A673 (cell line): ENCODE measurements at regions not wholly inside any gene's neighbourhood (a gene's known extent, or its start where the extent isn't known, plus 50 kb on each side); places are given as distances from the start of the nearest gene placed in this dataset.

Experiments
- BruUV-seq: library from RNA; stranded (reverse); fragments of 400-500 nt; replicated peaks from 2 replicates; lab custom pipeline; 2021; lab: Mats Ljungman, UMichigan
- CTCF ChIA-PET: fragments of 300-600 bp; sonication (Branson Sonifier 250); formaldehyde crosslinking; loops from one replicate; lab custom pipeline; 2022; ENCODE audit warnings: antibody characterized with exemption; lab: Charles Lee
- POLR2A ChIA-PET: fragments of 300-600 bp; sonication (Branson Sonifier 250); formaldehyde crosslinking; loops from one replicate; lab custom pipeline; 2022; ENCODE audit warnings: antibody characterized with exemption; ENCODE audit not compliant: low non-redundant PET; lab: Charles Lee
- DNase-seq: peaks from one replicate; pipeline ENCODE4 v3.0.0-alpha.2; 2015; ENCODE audit warnings: low spot score
- H3K27ac ChIP-seq: fragments of 200-600 bp; sonication (generic); 2 replicates; pipeline ENCODE4 v1.5.1; 2016; ENCODE audit warnings: mixed run types, low read depth, mild to moderate bottlenecking, mixed read lengths, antibody characterized with exemption, low read length; ENCODE audit not compliant: poor library complexity, severe bottlenecking
- H3K27me3 ChIP-seq: fragments of 200-600 bp; sonication (generic); replicated peaks from 2 replicates; pipeline ENCODE4 v1.6.1; 2017; ENCODE audit warnings: mixed run types, low read depth, mild to moderate bottlenecking, mixed read lengths, antibody characterized with exemption, low read length; ENCODE audit not compliant: insufficient read depth, poor library complexity
- H3K36me3 ChIP-seq: fragments of 200-600 bp; sonication (generic); 2 replicates; pipeline ENCODE4 v1.6.1; 2016; ENCODE audit warnings: mixed run types, mild to moderate bottlenecking, mixed read lengths, antibody characterized with exemption, low read length; ENCODE audit not compliant: insufficient read depth, poor library complexity, severe bottlenecking
- H3K4me1 ChIP-seq: fragments of 200-600 bp; sonication (generic); 2 replicates; pipeline ENCODE4 v1.6.1; 2017; ENCODE audit warnings: mixed run types, mild to moderate bottlenecking, mixed read lengths, antibody characterized with exemption, low read length; ENCODE audit not compliant: insufficient read depth, poor library complexity, severe bottlenecking
- H3K4me3 ChIP-seq: fragments of 200-600 bp; sonication (generic); 2 replicates; pipeline ENCODE4 v1.5.1; 2016; ENCODE audit warnings: low read depth, mixed run types, mild to moderate bottlenecking, mixed read lengths, low read length; ENCODE audit not compliant: poor library complexity, severe bottlenecking
- H3K9me3 ChIP-seq: fragments of 200-600 bp; sonication (generic); 2 replicates; pipeline ENCODE4 v1.6.1; 2016; ENCODE audit warnings: mixed run types, low read depth, mild to moderate bottlenecking, mixed read lengths, antibody characterized with exemption, low read length; ENCODE audit not compliant: poor library complexity, severe bottlenecking
- CTCF ChIP-seq: fragments of 300-800, 200-600 bp; sonication (generic); conservative IDR thresholded peaks from 2 replicates; pipeline ENCODE4 v1.5.1; 2017; ENCODE audit warnings: low read depth, mild to moderate bottlenecking, antibody characterized with exemption, low read length, moderate library complexity, mixed read lengths
- EZH2 ChIP-seq: fragments of 200-600 bp; sonication (generic); IDR thresholded peaks from 2 replicates; pipeline ENCODE4 v1.6.1; 2017; ENCODE audit warnings: borderline replicate concordance, low read depth, mild to moderate bottlenecking, mixed read lengths, antibody characterized with exemption, low read length; ENCODE audit not compliant: poor library complexity, severe bottlenecking
- intact Hi-C: fragments of 100-400 bp; cut with micrococcal nuclease; formaldehyde crosslinking; loops from one replicate; pipeline ENCODE4 v1.10.0; 2022; ENCODE audit not compliant: unreplicated experiment

GRCh38 chr7:47149971-47150370, 431.9 kb downstream of the TNS3 start:
- intact Hi-C loops = no loop called here
- no TSS peak for BruUV-seq
- Histone ChIP-seq H3K36me3 (no peaks in the 10 kb centered on the region), H3K4me1 (no peaks in the 10 kb centered on the region), H3K9me3 (no peaks in the 10 kb centered on the region), H3K4me3 (no peak overlapping the region), H3K27ac (no peak overlapping the region), H3K27me3 (peaks cover 3% of the 10 kb centered on the region)
- TF ChIP-seq EZH2 = no peak
- no peak for TF ChIP-seq CTCF
- ChIA-PET CTCF (no interaction called here), POLR2A (no interaction called here)
- DNase-seq = no peak

DNA sequence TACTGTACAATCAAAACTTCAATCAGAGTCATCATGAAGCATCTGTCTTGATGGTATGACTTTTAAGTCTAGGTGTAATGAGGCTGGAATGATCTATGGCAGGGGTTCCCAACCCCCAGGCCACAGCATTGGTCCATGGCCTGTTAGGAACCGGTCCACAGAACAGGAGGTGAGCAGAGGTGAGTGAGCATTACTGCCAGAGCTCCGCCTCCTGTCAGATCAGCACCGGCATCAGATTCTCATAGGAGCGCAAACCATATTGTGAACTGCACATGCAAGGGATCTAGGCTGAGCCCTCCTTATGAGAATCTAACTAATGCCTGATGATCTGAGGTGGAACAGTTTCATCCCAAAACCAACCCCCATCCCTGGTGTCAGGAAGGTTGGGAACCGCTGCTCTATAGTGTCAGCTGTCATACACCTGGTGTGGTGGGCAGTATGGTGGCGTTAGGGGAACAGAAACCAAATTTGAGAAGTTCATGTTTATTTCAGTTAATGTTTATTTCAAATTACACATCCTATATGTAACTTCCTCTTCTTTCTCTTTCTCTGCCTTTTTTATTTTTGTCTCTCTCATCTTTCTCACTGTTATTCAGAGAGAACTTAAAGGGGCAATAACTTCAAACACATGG, 432.6 kb downstream of the TNS3 start:
- CTCF ChIA-PET = no interaction called here

GRCh38 chr7:47148536-47149207, 433.2 kb downstream of the TNS3 start:
- DNase-seq = no peak
- Histone ChIP-seq H3K27me3 (peaks cover 3% of the 10 kb centered on the region), H3K4me1 (no peaks in the 10 kb centered on the region), H3K36me3 (no peaks in the 10 kb centered on the region), H3K9me3 (no peaks in the 10 kb centered on the region), H3K4me3 (no peak overlapping the region), H3K27ac (no peak overlapping the region)
- intact Hi-C loops = no loop called here
- no peak for TF ChIP-seq EZH2
- TF ChIP-seq CTCF = no peak
- ChIA-PET CTCF (no interaction called here), POLR2A (no interaction called here)
- BruUV-seq = no TSS peak

More for the DNA sequence above, 432.6 kb downstream of the TNS3 start:
- DNase-seq = no peak
- peaks cover 3% of the 10 kb centered on the region for H3K27me3 ChIP-seq
- no peaks in the 10 kb centered on the region for H3K4me1 ChIP-seq
- H3K9me3 ChIP-seq = no peaks in the 10 kb centered on the region
- no peaks in the 10 kb centered on the region for H3K36me3 ChIP-seq
- no peak overlapping the region for H3K4me3 ChIP-seq
- TF ChIP-seq EZH2 = no peak
- no peak for TF ChIP-seq CTCF
- no TSS peak for BruUV-seq
- intact Hi-C loops = no loop called here
- POLR2A ChIA-PET = no interaction called here
- no peak overlapping the region for H3K27ac ChIP-seq
